GM19240 (cell line): ENCODE measurements at regions not wholly inside any gene's neighbourhood (a gene's known extent, or its start where the extent isn't known, plus 50 kb on each side); places are given as distances from the start of the nearest gene placed in this dataset.

ENCODE experiments used
- DNase-seq: peaks from one replicate; pipeline ENCODE4 v3.0.0; 2011; ENCODE audit warnings: low spot score; ENCODE audit not compliant: insufficient read length

- DNase-seq: no peak
Observed at GRCh38 chr1:67583462-67583950, 101.5 kb upstream of the GADD45A start.

- no peak for DNase-seq
Observed at GRCh38 chr1:67584938-67585337, 100.1 kb upstream of the GADD45A start.

- DNase-seq: no peak
Observed at GRCh38 chr1:67586596-67586995, 98.4 kb upstream of the GADD45A start.

GRCh38 chr1:67588178-67588855, 96.7 kb upstream of the GADD45A start:
- no peak for DNase-seq

GRCh38 chr1:67589519-67590233, 95.3 kb upstream of the GADD45A start:
- DNase-seq: no peak

GRCh38 chr1:67590329-67590728, 94.7 kb upstream of the GADD45A start:
- no peak for DNase-seq

GRCh38 chr1:67594764-67595163, 90.2 kb upstream of the GADD45A start:
- DNase-seq: no peak

- DNase-seq: no peak
Observed at GRCh38 chr1:67596674-67597073, 88.3 kb upstream of the GADD45A start.

- DNase-seq: no peak
Observed at GRCh38 chr1:67597336-67597735, 87.7 kb upstream of the GADD45A start.

GRCh38 chr1:67599085-67599484, 85.9 kb upstream of the GADD45A start:
- no peak for DNase-seq

- DNase-seq: no peak
Observed at GRCh38 chr1:67601539-67601938, 83.5 kb upstream of the GADD45A start.

GRCh38 chr1:67601955-67602354, 83.0 kb upstream of the GADD45A start:
- DNase-seq: no peak

GRCh38 chr1:67604778-67605177, 80.2 kb upstream of the GADD45A start:
- DNase-seq: no peak

- no peak for DNase-seq
Observed at GRCh38 chr1:67605209-67605780, 79.7 kb upstream of the GADD45A start.

- DNase-seq: no peak
Observed at GRCh38 chr1:67607286-67607685, 77.7 kb upstream of the GADD45A start.

- no peak for DNase-seq
Observed at GRCh38 chr1:67607699-67608098, 77.3 kb upstream of the GADD45A start.

GRCh38 chr1:67608661-67609576, 76.1 kb upstream of the GADD45A start:
- DNase-seq: no peak

GRCh38 chr1:67609577-67610341, 75.2 kb upstream of the GADD45A start:
- no peak for DNase-seq

GRCh38 chr1:67610450-67610849, 74.6 kb upstream of the GADD45A start:
- no peak for DNase-seq

- no peak for DNase-seq
Observed at GRCh38 chr1:67611846-67612245, 73.2 kb upstream of the GADD45A start.

GRCh38 chr1:67612788-67613241, 72.2 kb upstream of the GADD45A start:
- DNase-seq: no peak
